HG02623 (cell line): ENCODE measurements at regions not wholly inside any gene's neighbourhood (a gene's known extent, or its start where the extent isn't known, plus 50 kb on each side); places are given as distances from the start of the nearest gene placed in this dataset.
"Not testable (repeated sequence)": the region's sequence is repeated elsewhere in the genome, so short reads cannot be mapped to it uniquely, and the experiment has no call there.

Source experiments
- ATAC-seq: cut with Tn5 transposase; IDR thresholded peaks from one replicate; pipeline ENCODE4 v1.9.1; 2021; ENCODE audit warnings: moderate library complexity; ENCODE audit not compliant: unreplicated experiment

DNA sequence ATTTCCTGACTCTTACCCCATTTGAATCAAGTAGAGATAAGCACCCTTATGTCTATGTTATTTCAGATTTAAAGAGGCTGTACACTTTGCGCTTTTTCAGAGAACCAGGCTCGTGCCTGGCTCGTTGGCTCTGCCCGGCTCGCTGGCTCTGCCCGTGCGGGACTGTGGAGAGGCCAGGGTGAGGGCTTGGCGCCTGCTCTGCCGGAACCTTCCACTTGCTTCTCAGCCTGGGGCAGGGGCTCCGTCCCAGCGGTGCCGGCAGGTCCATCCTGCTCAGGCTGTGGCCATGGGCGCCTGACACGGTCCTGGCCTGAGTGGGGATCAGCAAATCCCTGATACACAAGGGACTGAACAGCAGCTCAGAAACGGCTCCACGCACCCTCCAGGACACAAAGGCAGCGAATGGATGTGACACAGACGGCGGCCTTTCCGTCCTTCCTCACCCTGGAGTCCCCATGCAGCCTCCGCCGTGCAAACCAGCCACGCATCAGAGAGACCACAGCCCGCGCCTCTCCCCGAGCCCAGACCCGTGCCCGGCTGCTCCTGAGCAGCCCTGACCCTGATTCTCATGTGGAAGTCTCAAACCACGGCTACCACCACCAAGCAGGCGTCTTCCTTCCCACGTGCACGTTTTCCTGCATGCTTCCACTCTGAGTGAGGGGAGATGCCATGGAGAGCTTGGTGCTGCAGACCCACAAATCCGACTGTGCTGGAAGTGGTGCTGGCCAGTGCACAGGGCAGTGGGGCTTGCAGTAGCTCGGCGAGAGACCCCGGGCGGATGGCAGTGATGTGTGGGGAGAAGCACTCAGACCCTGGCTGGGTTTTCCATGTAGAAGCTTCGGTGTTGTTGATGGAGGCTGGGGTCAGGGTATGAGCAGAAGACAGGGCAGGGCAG is 233.9 kb downstream of the ERMARD start:
- no peak for ATAC-seq

DNA sequence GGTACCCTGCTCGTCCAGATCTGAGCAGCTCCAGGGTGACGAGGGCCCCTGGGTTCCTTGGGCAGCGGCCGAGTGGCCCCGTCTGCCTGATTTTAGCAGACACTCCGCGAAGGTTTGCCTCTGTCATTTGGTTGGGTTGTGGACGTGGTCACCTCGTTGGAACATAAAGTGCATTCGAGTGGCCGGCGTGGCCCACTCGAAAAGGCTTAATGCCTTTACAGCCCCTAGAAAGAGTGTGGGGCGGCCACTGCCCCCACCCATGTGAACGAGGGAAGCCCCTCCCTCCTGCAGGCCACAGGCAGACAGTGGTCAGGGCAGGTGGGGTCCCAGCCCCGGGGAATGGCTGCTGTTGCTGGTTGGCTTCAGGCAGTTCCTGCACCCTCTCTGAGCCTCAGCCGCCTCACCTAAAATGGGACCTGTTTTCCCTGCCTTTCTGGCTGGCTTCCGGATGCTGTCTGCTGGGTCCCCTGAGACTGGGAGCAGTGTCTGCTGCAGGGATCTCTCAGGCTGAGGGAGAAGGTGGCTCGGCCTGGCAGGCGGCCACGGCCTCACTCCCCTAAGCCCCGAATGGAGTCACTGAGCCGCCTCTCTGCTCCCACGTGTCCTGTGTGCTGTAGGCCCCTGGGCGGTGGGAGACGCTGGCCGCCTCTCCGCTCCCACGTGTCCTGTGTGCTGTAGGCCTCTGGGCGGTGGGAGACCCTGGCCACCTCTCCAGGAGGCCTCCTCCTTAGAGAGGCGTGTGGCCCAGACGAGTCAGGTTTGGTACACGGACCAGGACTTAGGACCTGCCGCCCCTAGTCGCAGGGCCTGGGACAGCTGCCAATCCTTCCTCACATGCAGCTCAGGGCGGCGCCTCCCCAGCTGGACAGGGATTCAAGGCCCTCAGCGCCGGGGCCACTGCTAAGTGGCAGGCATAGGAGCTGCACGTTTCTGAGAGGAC is 233.0 kb downstream of the ERMARD start:
- no peak for ATAC-seq

DNA sequence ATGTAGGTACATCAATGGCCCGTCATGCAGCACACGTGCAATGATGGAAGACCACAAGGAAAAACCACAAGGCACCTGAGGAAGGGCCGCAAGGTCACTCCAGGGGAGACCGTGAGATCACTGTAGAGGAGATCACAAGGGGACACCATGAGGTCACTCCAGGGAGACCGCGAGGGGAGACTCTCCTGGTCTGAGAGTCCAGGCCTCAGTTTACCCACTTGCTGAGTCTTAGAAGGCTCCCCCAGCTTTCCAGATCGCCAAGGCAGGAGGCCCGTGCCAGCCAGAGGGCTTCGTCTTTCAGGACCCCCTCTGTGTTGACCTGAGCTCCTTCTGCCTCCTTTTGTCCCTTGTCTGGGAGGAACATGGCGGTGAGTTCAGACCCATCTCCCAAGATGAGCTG is 232.2 kb downstream of the ERMARD start:
- no peak for ATAC-seq

DNA sequence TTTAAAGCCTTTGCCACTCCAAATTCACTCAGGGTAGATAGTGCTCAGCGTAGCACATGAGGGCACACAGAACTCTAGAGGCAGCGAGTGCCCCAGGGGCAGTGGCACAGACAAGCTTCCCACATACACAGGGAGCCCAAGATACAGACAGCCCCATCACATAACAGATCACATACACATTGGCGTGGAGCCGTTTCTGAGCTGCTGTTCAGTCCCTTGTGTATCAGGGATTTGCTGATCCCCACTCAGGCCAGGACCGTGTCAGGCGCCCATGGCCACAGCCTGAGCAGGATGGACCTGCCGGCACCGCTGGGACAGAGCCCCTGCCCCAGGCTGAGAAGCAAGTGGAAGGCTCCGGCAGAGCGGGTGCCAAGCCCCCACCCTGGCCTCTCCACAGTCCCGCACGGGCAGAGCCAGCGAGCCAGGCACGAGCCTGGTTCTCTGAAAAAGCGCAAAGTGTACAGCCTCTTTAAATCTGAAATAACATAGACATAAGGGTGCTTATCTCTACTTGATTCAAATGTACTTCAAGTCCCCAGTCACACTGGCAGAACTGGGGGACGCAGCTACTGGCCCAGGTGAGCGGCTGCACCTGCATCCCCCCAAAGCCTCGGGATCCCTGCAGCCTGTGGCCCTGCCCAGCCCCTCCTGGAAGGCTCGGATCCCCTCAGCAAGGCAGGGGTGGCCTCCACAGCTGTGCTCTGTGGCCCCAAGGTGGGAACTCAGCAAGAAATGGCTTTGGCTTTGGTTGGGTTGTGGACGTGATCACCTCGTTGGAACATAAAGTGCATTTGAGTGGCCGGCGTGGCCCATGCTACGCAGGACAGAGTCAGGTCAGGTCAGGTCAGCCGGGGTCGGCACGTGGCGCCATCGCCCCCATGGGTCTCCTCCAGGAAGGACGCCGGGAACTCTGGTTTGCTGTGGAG is 231.3 kb downstream of the ERMARD start:
- no peak for ATAC-seq

DNA sequence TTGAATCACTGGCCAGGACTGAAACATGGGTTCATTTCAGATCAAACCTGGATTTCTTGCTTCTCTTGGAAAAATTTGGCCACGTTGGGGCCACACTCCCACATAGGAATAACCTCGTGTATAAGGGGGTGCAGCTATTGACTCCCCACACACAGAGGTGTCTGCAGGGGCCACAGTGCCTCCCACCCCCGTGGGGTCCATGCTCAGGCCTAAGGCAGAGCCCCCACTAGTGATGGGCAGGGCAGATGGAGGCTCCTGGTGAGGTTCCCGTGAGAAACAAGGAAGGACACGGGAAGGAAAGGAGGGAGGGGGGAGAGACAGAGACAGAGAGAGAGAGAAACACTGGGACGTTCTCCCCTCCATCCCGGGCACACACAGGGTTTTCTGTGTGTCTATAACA is 230.5 kb downstream of the ERMARD start:
- ATAC-seq, result no peak

DNA sequence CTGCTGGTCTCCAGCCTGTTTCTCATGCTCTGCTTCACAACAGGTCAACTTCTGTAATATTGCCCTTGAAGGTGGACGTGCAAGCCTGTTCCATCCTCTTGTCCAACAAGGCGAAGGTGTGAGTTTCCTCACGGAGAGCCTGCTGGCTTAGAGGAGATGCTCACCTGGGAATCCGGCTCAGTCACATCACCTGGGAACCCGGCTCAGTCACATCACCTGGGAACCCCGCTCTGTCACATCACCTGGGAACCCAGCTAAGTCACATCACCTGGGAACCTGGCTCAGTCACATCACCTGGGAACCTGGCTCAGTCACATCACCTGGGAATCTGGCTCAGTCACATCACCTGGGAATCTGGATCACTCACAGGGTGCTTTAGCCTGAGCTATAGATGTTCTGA is 230.1 kb downstream of the ERMARD start:
- ATAC-seq, result no peak

DNA sequence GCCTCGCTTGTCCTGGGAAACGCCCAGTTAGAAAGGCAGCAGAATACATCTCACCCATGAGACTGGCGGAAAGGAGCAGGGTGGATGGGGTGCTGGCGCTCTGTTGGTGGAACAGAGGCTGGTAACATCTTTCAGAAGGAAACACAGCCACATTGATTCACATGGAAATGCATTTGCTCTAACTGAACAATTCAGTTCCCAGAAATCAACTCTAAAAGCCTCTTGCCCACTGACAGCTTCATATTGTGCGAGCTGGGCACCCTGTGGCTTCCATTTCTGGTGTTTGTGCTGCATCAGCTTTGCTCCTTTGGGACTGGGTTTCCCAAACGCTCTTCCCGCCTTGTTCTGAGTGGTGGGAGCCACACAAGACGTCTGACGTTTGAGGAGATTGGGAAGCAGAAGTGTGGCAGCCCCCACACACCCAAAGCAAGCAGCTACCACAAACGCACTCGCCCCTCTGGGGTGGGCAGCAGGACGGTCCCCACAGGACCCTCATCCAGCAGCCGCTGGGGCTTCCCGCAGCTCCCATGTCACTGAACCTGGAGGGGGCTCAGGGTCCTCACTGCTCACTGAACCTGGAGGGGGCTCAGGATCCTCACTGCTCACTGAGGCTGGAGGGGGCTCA is 229.5 kb downstream of the ERMARD start:
- ATAC-seq, result no peak

DNA sequence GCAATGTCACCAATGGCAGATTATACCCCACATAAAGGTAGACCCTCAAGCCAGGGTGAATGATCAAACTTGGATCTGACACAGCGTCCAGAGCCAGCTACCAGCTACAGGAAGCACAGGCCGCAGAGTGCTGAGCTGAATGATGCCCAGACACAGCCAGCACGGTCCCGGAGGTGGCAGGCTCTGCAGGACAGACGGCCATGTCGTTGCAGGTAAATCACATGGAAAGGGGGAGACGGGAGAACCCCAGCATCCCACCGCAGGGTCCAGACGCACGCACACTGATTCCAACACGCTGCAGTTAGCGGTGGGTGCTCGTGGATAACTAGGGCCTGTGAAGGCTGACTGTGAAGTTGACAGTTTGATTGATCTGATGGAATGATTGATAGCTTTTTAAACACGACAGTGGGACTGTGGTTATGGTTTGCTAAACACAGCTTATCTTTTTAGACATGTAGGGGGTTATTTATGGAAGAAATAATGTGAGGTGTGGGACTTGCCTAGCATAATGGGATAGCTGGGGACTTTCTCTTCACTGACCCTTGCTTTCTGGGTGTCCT is 228.5 kb downstream of the ERMARD start:
- no peak for ATAC-seq

DNA sequence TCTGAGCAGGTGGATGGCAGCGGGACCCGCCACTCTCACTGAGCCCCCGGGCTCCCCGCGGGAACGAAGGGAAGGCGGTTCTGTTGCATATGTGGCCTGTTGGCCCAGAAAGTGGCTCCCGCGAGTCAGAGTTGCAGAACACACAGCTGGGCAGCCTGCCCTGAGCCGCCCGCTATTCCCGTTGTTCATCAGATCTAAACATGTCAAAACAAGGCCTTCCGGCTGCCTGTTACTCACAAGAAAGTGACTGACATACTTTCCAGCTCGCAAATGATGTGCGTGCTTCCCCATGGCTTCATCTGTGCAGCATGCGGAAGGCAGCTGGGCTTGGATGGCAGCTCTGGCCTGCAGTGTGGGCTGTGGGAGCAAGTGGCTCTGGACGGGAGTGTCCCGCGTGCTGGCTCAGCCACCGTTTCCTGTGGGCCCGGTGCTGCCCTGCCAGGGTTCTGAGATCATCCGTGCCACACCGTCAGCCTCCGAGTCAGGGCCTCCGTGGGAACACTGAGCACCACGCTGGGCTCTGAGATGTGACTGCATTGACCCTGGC is 227.3 kb downstream of the ERMARD start:
- no peak for ATAC-seq

DNA sequence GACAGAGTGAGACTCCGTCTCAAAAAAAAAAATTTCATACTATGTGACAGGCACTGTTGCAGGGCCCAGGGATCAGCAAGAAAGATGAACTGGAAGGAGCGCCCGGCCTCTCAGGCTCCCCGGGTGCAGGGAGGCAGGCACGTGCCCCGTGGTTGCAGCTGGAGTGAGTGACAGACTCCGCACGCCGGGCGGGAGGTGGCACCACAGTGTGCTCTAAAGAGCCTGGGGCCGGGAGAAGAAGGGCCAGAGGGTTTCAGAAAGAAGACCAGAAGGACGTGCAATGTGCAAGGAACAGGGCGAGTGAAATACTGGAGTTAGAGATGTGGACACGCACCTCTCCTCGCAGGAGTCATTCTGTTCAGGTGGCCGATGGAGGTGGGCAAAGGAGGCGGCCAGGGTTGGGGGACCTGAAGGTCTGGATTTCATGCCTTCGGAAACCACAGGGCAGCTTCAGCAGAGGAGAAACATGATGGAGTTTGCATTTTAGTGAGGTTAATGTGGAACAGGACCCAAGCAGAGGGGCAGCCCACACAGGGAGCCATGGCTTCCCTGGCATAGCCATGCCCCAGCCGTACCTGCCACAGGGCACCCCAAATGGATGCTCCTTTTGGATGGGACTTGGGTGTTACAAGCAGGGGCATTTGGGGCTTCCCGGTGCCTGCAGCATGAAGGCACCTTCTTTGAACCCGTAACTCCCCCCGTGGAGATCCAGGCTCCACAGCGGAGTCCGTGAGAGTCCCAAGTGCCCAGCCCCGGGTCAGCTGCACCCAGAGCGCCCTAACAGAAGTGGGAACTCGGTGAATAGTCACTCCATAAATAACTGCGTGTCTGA is 226.2 kb downstream of the ERMARD start:
- no peak for ATAC-seq

DNA sequence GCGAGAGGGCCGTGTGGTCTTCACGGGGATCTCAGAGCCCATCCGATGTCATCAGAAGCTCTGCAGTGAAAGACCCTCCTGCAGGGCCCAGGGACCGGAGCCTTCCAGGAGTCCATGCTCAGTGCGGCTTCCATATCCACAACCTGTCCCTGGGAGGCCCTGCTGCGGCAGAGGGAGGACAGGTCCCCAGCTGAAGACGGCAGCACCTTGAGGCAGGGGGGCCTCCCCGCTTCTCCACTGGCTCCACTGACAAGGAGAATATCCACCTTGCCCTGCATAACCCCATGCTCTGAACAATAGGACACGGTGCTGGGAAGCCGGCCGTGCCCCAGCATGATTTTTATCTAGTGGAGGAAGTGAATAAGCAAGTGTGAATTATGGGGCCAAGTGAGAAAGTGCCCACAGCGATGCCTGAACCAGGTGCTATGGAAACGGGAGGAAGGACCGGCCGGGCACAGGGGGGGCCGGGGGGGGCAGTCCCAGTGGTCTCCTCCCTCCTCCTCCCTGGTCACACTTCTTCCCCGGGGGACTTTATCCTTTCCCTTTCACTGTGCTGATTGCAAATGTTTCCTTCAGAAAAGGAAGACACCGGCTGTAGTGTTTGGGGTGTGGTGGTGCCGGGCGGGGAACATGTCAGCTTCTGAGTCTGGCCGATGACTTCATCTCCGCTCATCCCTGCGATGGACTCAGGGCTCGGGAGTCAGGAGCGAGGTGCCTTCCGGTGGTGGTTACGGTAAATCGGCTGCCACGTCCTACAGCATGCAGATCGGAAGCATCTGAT is 225.1 kb downstream of the ERMARD start:
- no peak for ATAC-seq

DNA sequence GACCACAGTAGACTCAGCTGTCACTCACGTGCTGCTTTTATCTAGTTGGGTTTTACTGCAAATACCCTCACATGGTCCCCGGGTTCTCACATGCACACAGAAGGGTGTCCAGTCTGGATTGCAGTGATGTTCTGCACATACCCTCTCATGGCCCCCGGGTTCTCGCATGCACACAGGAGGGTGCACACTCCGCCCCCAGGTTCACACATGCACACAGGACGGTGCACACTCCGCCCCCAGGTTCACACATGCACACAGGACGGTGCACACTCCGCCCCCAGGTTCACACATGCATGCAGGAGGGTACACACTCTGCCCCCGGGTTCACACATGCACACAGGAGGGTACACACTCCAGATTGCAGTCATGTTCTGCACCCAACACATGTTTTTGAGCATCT is 224.3 kb downstream of the ERMARD start:
- no peak for ATAC-seq

DNA sequence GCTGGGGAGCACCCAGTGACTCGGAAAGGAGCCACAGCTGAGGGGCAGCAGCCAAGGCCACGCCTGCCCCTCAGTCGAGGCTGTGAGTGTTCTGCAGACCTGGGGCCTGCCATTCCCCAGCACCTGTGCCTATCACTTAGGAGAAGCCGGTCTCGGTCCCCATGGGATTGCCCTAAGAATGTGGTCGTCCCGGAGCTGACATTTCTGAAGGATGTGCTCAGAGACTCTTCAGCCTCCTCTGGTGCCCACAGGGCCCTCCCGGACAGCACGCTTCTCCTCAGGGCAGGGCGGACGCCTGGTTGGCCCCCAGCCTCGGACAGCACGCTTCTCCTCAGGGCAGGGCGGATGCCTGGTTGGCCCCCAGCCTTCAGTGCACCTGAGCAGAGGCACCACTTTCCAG is 223.9 kb downstream of the ERMARD start:
- no peak for ATAC-seq

DNA sequence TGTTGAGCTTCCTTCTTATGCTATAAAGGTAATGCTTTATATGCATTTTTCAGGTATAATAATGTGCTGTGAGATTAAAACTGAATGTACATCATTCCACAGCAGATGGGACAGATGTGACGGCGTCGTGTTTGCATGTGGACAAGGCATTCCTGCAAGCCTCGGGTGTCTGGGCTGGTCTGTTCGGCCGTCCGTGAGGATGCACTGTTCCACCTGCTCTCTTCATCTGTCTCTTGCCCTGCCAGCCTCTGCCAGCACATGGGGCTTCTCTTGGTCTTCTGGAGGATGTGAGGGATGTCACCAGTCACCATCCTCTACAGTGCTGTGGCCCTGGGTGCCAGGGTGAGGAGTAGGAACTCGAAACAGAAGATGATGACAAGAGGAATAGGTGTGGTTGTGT is 223.2 kb downstream of the ERMARD start:
- ATAC-seq, result no peak

DNA sequence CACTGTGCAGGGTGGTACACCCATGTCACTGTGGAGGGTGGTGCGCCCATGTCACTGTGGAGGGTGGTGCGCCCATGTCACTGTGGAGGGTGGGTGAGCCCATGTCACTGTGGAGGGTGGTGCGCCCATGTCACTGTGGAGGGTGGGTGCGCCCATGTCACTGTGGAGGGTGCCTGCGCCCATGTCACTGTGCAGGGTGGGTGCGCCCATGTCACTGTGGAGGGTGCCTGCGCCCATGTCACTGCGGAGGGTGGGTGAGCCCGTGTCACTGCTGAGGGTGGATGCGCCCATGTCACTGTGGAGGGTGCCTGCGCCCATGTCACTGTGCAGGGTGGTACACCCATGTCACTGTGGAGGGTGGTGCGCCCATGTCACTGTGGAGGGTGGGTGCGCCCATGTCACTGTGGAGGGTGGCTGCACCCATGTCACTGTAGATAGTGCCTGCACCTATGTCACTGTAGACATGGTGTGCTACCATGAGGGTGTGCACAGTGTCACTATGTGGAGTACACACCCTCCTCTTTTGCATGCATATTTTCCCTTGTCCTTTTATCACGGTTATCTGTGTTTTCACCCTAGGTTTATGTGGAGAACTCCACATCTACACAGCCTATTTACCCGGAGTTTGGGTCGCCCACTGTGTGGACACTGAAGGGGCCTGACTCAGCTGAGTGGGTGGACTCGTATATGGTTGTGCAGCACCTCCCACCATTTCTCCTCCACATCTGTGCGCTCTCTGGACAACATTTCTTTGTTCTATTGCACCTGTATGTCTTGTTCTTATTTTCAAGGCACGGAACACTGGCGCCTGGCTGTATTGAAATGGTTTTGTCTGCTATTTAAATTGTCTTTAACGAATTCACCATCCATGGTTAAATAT is 222.4 kb downstream of the ERMARD start:
- not testable (repeated sequence) for ATAC-seq

DNA sequence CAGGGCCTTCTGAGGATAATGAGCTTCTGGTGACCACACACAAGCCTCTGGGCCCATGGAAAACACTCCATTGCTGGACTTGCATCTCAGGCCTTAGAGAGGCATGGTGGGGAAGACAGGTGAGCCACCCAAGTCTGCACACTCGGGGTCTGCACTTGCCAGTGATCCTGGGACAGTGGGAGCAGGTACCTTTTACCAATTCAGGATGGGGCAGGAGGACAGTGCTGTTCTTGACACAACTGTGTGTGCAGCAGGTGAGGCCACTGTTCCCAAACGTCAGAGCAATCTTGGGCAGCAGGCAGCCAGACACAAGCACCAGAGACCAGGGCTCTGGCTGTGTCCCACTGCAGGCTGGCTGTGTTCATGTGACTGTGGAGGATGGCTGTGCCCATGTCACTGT is 221.3 kb downstream of the ERMARD start:
- no peak for ATAC-seq

DNA sequence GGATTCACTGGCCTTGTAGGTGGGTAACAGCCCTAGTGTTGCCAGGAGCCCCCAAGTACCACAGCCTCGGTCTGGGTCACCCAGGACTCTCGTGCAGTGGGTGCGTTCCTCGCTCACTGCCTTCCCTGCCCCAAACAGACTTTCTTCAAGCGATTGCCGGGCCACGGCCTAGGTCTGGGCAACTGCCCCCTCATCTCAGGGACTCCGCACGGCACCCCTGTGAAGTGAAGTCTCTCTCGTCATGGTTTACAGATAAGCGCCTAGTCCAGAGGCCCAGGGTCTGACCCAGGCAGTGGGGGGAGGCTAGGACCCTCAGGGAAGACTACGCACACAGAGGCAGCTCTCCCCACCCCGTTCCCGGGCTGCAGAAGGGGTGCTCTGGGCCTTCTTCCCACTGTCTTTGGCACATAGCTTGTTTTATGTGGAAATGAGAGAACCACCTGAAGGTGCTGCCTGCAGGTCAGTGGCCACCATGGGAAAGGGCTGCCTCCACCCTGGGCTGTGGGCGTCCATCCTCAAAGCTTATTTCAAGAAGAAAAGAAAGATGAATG is 220.8 kb downstream of the ERMARD start:
- ATAC-seq, result no peak
